ENCODE measurements at regions not wholly inside any gene's neighbourhood (a gene's known extent, or its start where the extent isn't known, plus 50 kb on each side); places are given as distances from the start of the nearest gene placed in this dataset.
A peak's percentile ranks its signal among the peaks of the same experiment; 100 is the strongest.
"Not testable (repeated sequence)": the region's sequence is repeated elsewhere in the genome, so short reads cannot be mapped to it uniquely, and the experiment has no call there.

DNA sequence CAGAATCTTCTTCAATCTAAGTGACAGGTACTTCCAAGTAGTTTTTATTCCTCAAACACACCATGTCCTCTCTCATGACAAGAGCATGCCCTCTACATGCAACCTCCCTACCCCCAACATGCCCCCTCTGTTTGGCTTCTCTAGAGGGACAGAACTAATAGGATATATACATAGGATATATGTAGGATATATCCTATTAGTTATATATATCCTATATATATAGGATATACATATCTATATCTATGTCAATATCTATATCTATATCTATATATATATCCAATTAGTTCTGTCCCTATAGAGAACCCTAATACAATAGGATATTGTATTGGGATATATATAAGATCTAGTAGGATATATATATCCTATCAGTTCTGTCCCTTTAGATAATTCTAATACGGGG, 701.9 kb upstream of the MIR17HG start:
- no peak for DNase-seq (ENCODE audit: low read depth in 2 of 2)

- DNase-seq (ENCODE audit: low read depth in 2 of 2) = no peak
These were observed 699.0 kb upstream of the MIR17HG start for GRCh38 chr13:90648497-90648896.

GRCh38 chr13:90652036-90652435, 695.5 kb upstream of the MIR17HG start:
- no peak for DNase-seq (ENCODE audit: low read depth in 2 of 2)

- DNase-seq (ENCODE audit: low read depth in 2 of 2) = no peak
These were observed 692.5 kb upstream of the MIR17HG start for GRCh38 chr13:90654970-90655369.

DNA sequence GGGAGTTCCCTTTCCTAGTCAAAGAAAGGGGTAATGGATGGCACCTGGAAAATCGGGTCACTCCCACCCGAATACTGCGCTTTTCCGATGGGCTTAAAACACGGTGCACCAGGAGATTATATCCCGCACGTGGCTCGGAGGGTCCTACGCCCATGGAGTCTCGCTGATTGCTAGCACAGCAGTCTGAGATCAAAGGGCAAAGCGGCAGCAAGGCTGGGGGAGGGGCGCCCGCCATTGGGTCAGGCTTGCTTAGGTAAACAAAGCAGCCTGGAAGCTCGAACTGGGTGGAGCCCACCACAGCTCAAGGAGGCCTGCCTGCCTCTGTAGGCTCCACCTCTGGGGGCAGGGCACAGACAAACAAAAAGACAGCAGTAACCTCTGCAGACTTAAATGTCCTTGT, 683.3 kb upstream of the MIR17HG start:
- DNase-seq (ENCODE audit: low read depth in 2 of 2) = not testable (repeated sequence)

DNA sequence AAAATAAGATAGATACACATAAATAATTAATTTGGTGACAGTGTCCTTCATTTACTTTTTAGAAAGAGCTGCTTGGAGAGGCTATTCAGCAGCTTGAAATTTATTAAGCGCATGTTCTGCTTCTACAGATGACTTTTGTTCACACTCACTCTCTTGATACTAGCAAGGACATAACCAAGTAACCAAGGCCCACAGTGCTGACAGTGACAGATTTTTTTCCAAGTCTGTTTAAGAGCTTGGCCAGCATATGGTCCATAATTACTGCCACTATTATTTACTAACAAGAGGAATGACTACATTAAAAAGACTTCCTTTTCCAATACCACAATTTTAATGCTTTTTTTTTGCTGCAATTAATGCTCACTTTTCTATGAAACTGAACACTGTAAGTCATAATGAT, 673.7 kb upstream of the MIR17HG start:
- no peak for DNase-seq (ENCODE audit: low read depth in 2 of 2)

DNA sequence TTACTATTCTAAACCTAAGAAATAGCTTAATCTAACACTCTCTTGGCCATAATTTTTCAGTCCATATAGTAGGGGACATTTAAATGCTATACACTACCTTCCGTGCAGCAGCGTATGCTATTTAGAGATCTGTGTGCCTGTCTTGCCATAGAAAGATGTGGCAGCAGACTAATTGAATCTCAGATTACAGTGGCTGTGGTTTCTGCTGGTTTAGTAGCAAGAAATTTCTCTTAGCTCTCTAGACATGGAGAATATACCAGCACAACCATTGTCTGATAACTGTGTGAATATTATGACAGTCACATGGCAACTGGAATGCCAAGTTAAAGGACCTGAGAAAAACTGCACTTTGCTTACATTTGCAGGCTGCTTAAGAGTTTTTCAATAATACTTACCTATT, 672.4 kb upstream of the MIR17HG start:
- no peak for DNase-seq (ENCODE audit: low read depth in 2 of 2)

DNA sequence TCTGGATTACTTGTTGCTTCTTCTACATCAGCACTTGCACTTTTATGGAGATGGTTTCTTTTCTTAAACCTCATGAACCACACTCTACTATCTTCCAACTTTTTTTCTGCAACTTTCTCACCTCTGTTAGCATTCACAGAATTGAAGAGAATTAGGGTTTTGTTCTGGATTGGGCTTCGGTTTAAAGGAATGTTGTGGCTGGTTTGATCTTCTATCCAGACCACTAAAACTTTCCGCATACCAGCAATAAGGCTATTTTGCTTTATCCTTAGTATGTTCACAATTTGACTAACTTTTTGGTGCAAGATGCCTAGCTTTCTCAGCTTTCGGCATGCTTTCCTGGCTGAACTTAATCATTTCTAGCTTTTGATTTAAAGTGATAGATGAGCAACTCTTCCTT, 666.7 kb upstream of the MIR17HG start:
- DNase-seq (ENCODE audit: low read depth in 2 of 2) = no peak

GRCh38 chr13:90683711-90684131, 663.8 kb upstream of the MIR17HG start:
- DNase-seq (ENCODE audit: low read depth in 2 of 2) = peak in 1 of 2 experiments; percentile 22

- DNase-seq (ENCODE audit: low read depth in 2 of 2) = peak; percentile 63 to 72
These were observed 661.0 kb upstream of the MIR17HG start for GRCh38 chr13:90686442-90686841.

DNA sequence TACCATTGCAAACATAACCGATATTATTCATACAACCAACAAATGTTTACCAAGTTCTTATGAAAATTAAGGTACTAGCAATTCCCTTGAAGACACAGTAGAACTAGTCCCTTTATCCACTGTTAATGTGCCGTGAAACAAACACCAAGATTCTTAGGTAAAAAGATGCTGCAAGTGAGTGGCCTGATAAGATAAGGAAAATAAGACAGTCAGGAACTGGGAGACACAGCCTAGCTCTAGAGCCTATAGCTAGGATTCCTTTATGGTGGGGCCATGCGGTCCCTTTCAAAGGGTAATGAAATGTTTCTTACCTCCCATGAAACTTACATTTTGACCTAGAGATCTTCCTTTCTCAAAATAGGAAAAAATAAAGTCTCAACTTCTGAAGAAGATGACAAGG, 658.4 kb upstream of the MIR17HG start:
- DNase-seq (ENCODE audit: low read depth in 2 of 2) = no peak

DNA sequence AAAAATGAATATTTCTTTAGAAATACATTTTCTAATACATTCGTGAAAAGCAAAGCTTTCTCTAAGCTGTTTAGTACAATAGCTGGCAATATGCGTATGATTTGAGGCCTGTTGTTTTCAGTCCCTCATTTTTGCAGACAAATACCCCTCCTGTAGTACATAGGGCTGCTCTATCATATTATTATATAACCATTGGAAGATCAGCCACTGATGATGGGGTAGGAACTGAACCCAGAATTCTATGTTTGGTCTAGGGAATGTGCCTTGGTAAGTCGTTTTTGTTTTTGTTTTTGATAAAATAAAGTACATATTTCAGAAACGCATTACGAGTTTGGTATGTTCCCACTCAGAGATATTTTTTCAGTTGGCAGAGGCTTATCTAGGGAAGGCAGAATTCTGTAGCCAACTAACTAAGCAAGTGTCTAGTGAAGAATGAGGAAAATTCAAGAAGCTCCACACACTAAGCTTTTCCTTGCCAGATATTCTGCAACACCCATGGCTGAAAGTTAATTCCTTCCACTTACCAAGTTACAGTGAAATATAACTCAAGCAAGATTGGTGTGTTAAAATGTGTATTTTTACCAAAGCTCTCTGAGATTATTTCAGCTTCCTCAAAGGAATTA, 656.9 kb upstream of the MIR17HG start:
- no peak for DNase-seq (ENCODE audit: low read depth in 2 of 2)

- DNase-seq (ENCODE audit: low read depth in 2 of 2) = no peak
These were observed 651.2 kb upstream of the MIR17HG start for GRCh38 chr13:90696254-90696653.

DNA sequence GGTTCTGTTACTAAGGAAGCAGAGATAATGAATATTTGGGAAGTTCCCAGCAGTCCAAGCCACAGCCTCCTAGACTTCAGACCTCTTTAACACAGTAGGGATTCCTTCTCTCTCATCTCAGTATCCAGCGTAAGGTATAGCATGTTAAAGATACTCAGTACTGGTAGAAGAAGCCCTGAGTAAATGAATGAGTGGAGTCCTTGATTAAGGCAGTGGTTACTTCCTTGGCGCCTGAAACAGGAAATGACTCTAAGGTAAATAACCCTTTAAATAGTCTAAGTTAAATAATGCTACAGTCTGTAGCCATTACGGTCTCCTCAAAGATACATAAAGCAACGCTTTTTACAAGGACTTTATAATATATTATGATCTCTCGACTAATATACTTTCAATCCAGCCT, 650.8 kb upstream of the MIR17HG start:
- no peak for DNase-seq (ENCODE audit: low read depth in 2 of 2)

GRCh38 chr13:90700340-90700739, 647.1 kb upstream of the MIR17HG start:
- no peak for DNase-seq (ENCODE audit: low read depth in 2 of 2)

DNA sequence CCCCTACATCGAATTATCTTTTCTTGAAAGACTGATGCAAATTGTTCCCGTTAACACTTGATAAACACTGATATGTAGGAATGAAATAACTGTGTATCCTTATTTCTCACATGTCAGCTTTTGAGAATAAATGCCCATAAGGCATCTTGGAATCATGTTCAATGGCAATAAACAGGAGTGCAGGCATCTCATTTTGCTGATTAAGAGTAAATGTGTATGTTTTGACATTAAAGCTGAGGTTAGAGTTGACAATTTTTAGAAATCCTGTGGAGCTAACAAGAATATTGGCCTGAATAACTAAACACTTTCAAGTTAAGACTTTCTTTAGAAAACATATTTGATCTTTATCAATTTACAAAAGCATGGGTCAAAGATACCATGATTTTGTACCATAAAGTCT, 646.2 kb upstream of the MIR17HG start:
- no peak for DNase-seq (ENCODE audit: low read depth in 2 of 2)

DNA sequence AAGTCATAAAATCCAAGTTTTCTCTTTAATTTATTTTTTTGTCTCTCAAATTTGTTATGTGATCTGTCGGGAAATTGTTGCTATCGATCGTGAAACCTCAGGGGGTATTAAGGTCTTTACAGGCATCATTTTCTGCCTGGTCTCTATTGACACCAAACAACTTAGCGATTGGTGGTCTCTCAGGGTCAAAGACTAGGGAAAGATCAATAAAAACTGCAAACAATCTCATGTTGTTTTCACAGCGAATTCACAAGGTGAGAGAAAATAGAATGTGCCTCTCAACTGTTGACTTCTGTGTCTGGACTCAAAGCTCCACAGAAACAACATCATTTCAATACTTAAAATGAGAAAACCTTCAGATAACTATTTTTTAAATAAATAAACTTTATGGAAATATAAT, 645.4 kb upstream of the MIR17HG start:
- no peak for DNase-seq (ENCODE audit: low read depth in 2 of 2)

- no peak for DNase-seq (ENCODE audit: low read depth in 2 of 2)
These were observed 640.9 kb upstream of the MIR17HG start for GRCh38 chr13:90706631-90707030.

DNA sequence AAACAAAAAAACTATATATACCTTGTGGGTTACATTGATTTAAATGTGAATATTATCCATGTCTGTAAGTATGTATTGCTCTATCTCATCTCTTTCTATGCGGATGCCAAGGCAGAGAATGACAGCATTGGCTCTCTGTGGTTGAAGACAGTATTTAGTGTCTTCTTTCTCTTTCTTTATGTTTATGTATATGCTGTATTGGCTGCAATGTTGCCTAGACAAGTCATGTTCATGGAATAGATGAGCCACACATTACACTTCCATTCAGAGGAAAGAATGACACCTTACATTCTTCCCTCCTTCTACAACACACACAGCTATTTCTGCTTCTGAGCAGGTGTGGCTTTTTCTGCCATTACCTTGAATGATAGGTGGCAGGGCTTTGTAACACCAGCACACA, 639.4 kb upstream of the MIR17HG start:
- DNase-seq (ENCODE audit: low read depth in 2 of 2) = no peak

DNA sequence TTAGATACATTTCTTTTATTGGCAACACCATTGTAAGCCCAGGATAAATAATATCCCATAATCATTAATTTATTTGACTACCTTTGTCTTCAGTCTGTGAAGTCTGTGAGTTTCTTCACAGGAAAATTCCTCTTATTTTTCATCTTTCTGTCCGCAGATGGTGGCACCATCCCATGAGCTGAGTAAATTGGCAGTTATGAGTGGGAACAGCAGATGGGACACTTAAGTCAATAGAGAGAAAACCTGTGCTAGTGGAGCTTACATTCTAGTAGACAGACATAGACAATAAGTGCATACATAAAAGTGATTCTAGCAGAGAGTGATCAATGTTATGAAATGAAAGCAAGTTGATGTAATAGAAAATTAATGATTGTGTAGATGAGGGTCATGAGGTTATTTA, 638.2 kb upstream of the MIR17HG start:
- DNase-seq (ENCODE audit: low read depth in 2 of 2) = no peak

- DNase-seq (ENCODE audit: low read depth in 2 of 2) = no peak
These were observed 637.2 kb upstream of the MIR17HG start for GRCh38 chr13:90710164-90710759.

- no peak for DNase-seq (ENCODE audit: low read depth in 2 of 2)
These were observed 633.9 kb upstream of the MIR17HG start for GRCh38 chr13:90713441-90714133.

GRCh38 chr13:90715485-90715884, 632.0 kb upstream of the MIR17HG start:
- DNase-seq (ENCODE audit: low read depth in 2 of 2) = no peak

Data from fibroblast of skin of left quadriceps (primary cell).